Fibroblast of pulmonary artery (primary cell): ENCODE measurements at regions not wholly inside any gene's neighbourhood (a gene's known extent, or its start where the extent isn't known, plus 50 kb on each side); places are given as distances from the start of the nearest gene placed in this dataset.
"Not testable (repeated sequence)": the region's sequence is repeated elsewhere in the genome, so short reads cannot be mapped to it uniquely, and the experiment has no call there.

Source experiments
- DNase-seq: peaks from one replicate; pipeline ENCODE4 v3.0.0-alpha.2; 2010; ENCODE audit warnings: low read depth
- H3K4me3 ChIP-seq: replicated peaks from 2 replicates; pipeline ENCODE4 v1.5.1; 2011; ENCODE audit warnings: low read depth, mild to moderate bottlenecking, control low read depth, low read length, moderate library complexity
- CTCF ChIP-seq: IDR thresholded peaks from 2 replicates; pipeline ENCODE4 v1.5.1; 2011; ENCODE audit warnings: mild to moderate bottlenecking, control low read depth, low read length, inconsistent platforms; ENCODE audit errors: missing control alignments

- no peak for TF ChIP-seq CTCF
- no peak overlapping the region for H3K4me3 ChIP-seq
- no peak for DNase-seq
Observed at GRCh38 chr16:60214311-60214710, 1480.2 kb upstream of the GOT2 start.

- DNase-seq: no peak
- no peak overlapping the region for H3K4me3 ChIP-seq
- TF ChIP-seq CTCF: no peak
Observed at GRCh38 chr16:60206516-60206915, 1472.4 kb upstream of the GOT2 start.

GRCh38 chr16:60204181-60204580, 1470.1 kb upstream of the GOT2 start:
- DNase-seq: no peak
- no peak for TF ChIP-seq CTCF
- no peak overlapping the region for H3K4me3 ChIP-seq

- no peak overlapping the region for H3K4me3 ChIP-seq
- TF ChIP-seq CTCF: peak; percentile 18
- DNase-seq: peak; percentile 9
Observed at GRCh38 chr16:60203525-60204124, 1469.5 kb upstream of the GOT2 start.

- DNase-seq, H3K4me3 ChIP-seq: not testable (repeated sequence)
Observed at GRCh38 chr16:60200729-60201128, 1466.6 kb upstream of the GOT2 start.

- no peak for DNase-seq
- no peak overlapping the region for H3K4me3 ChIP-seq
- no peak for TF ChIP-seq CTCF
Observed at GRCh38 chr16:60200161-60200560, 1466.0 kb upstream of the GOT2 start.

- no peak for TF ChIP-seq CTCF
- DNase-seq: no peak
- no peak overlapping the region for H3K4me3 ChIP-seq
Observed at GRCh38 chr16:60199150-60199549, 1465.0 kb upstream of the GOT2 start.

- no peak for DNase-seq
- no peak for TF ChIP-seq CTCF
- H3K4me3 ChIP-seq: no peak overlapping the region
Observed at GRCh38 chr16:60181536-60181935, 1447.4 kb upstream of the GOT2 start.
